K562 (cell line): ENCODE measurements at regions not wholly inside any gene's neighbourhood (a gene's known extent, or its start where the extent isn't known, plus 50 kb on each side); places are given as distances from the start of the nearest gene placed in this dataset.

ENCODE experiments used
- ATAC-seq: fragments of 200-7000 bp; cut with Tn5 transposase; 3 replicates; pipeline ENCODE4 v1.9.1; 2020; ENCODE audit warnings: moderate library complexity
- BruUV-seq: library from RNA; stranded (reverse); fragments of 400-500 nt; replicated peaks from 2 replicates; lab custom pipeline; 2021; lab: Mats Ljungman, UMichigan
- CTCF ChIA-PET: fragments of 300-600 bp; formaldehyde crosslinking; extraction: SDS; loops from one replicate; lab custom pipeline; 2021; ENCODE audit warnings: low intra/inter-chr PET ratio; lab: Yijun Ruan, JAX
- POLR2A ChIA-PET: fragments of 300-600, 350-650 bp; sonication (Branson Sonifier 250); formaldehyde crosslinking; extraction: SDS; loops from one replicate; lab custom pipeline; 2021; ENCODE audit warnings: antibody characterized with exemption, inconsistent platforms; lab: Yijun Ruan, JAX
- DNase-seq, 4 experiments: peaks; one replicate each; pipeline versions ENCODE4 v3.0.0 to v3.0.0-alpha.2; 2011 to 2018; ENCODE audit warnings: low spot score in 3 of 4, mixed read lengths in 3 of 4; ENCODE audit errors: extremely low read depth in 1 of 4
- FAIRE-seq: peaks from 2 replicates; lab custom pipeline; 2011; peaks lifted over from hg19 to GRCh38; lab: Jason Lieb, UNC
- H2AFZ ChIP-seq: 2 replicates; pipeline ENCODE4 v1.6.0; 2011; ENCODE audit warnings: low read depth, low read length, control low read depth, inconsistent platforms
- H3K27ac ChIP-seq: fragments of 200-600 bp; 3 replicates; pipeline ENCODE4 v1.8.0; 2011; ENCODE audit warnings: low read depth, mild to moderate bottlenecking, control low read depth, inconsistent platforms, low read length, moderate library complexity, mixed read lengths; ENCODE audit errors: extremely low read depth
- H3K27me3 ChIP-seq, 2 experiments: fragments of 300-600 bp in 1 of 2; 2 replicates in 1 of 2; 3 replicates in 1 of 2; pipeline versions ENCODE4 v1.6.0 to v1.8.0; 2011; ENCODE audit warnings: inconsistent platforms in 2 of 2, low read length in 2 of 2, mild to moderate bottlenecking in 1 of 2, mixed read lengths in 1 of 2, moderate library complexity in 1 of 2; ENCODE audit not compliant: control insufficient read depth in 2 of 2, insufficient read depth in 2 of 2
- H3K36me3 ChIP-seq: fragments of 300-600 bp; 3 replicates; pipeline ENCODE4 v1.8.0; 2011; ENCODE audit warnings: mild to moderate bottlenecking, low read length, inconsistent platforms; ENCODE audit not compliant: control insufficient read depth, insufficient read depth
- H3K4me1 ChIP-seq, 2 experiments: fragments of 200-600 bp in 1 of 2; replicated peaks in 1 of 2; 2 replicates in 1 of 2; 3 replicates in 1 of 2; pipeline versions ENCODE4 v1.5.1 to v1.8.0; 2011; ENCODE audit warnings: inconsistent platforms in 2 of 2, low read length in 2 of 2, mild to moderate bottlenecking in 1 of 2, mixed read lengths in 1 of 2, moderate library complexity in 1 of 2; ENCODE audit not compliant: control insufficient read depth in 2 of 2, insufficient read depth in 2 of 2
- H3K4me2 ChIP-seq: 2 replicates; pipeline ENCODE4 v1.6.1; 2011; ENCODE audit warnings: low read length, control low read depth, inconsistent platforms, mixed read lengths; ENCODE audit not compliant: insufficient read depth
- H3K4me3 ChIP-seq: fragments of 200-600 bp; sonication (generic), shearing (Covaris generic); 2 replicates; pipeline ENCODE4 v1.5.1; 2016; ENCODE audit warnings: control low read depth, inconsistent platforms
- H3K79me2 ChIP-seq: fragments of 200-600 bp; 3 replicates; pipeline ENCODE4 v1.8.0; 2011; ENCODE audit warnings: low read length, inconsistent platforms; ENCODE audit not compliant: control insufficient read depth, insufficient read depth
- H3K9ac ChIP-seq, 2 experiments: 2 replicates each; pipeline versions ENCODE4 v1.6.0 to v1.6.1; 2011; ENCODE audit warnings: low read depth in 2 of 2, low read length in 2 of 2, control low read depth in 1 of 2, inconsistent platforms in 1 of 2, mild to moderate bottlenecking in 1 of 2, mixed read lengths in 1 of 2; ENCODE audit not compliant: insufficient read depth in 1 of 2
- H3K9me1 ChIP-seq: one replicate; pipeline ENCODE4 v1.6.0; 2011; ENCODE audit warnings: inconsistent platforms, mild to moderate bottlenecking, low read length, moderate library complexity; ENCODE audit not compliant: control insufficient read depth, insufficient read depth
- H3K9me3 ChIP-seq: replicated peaks from 2 replicates; pipeline ENCODE4 v1.5.1; 2011; ENCODE audit warnings: low read depth, low read length, inconsistent platforms; ENCODE audit not compliant: control insufficient read depth, insufficient read depth
- H4K20me1 ChIP-seq: replicated peaks from 2 replicates; pipeline ENCODE4 v1.6.1; 2011; ENCODE audit warnings: low read length, inconsistent platforms, mixed read lengths; ENCODE audit not compliant: control insufficient read depth, insufficient read depth
- CBX5 ChIP-seq: IDR thresholded peaks from 2 replicates; pipeline ENCODE4 v1.6.1; 2014; ENCODE audit warnings: low read depth, borderline replicate concordance
- FUS ChIP-seq: fragments of 200-400 bp; formaldehyde crosslinking; optimal IDR thresholded peaks from 2 replicates; pipeline ENCODE3; 2017; ENCODE audit warnings: low read depth, low read length
- KAT8 ChIP-seq: fragments of 450-650 bp; IDR thresholded peaks from 2 replicates; pipeline ENCODE4 v1.6.1; 2016; ENCODE audit warnings: low read depth, mild to moderate bottlenecking
- SMARCB1 ChIP-seq: IDR thresholded peaks from 2 replicates; pipeline ENCODE4 v1.6.1; 2011; ENCODE audit warnings: improper control_type of control experiment, low read depth; ENCODE audit not compliant: insufficient read length
- TAF1 ChIP-seq: IDR thresholded peaks from 2 replicates; pipeline ENCODE4 v1.6.1; 2011; ENCODE audit warnings: mild to moderate bottlenecking, low read length, moderate library complexity; ENCODE audit not compliant: insufficient read depth, control insufficient read depth, severe bottlenecking; ENCODE audit errors: extremely low read depth
- ZNF347 ChIP-seq: fragments of 450-650 bp; formaldehyde crosslinking; IDR thresholded peaks from 2 replicates; pipeline ENCODE4 v1.4.0; 2020; ENCODE audit warnings: low read depth, mild to moderate bottlenecking, moderate library complexity
- ZNF408 ChIP-seq: fragments of 250-450 bp; sonication (Bioruptor Pico); IDR thresholded peaks from 2 replicates; pipeline ENCODE4 v1.4.0; 2020; ENCODE audit warnings: low read depth, mild to moderate bottlenecking, moderate library complexity
- WGBS: fragments of 100-300 bp; shearing (Covaris generic); methylation state at CpG from one replicate; pipeline ENCODE4 v1.1.6; 2016; ENCODE audit warnings: low coverage, mixed read lengths; ENCODE audit not compliant: insufficient coverage; ENCODE audit errors: missing lambda C conversion rate; 5-methylcytosine and 5-hydroxymethylcytosine counted together
- in situ Hi-C: fragments of 300-500 bp; cut with MboI; formaldehyde crosslinking; loops from 4 replicates; pipeline ENCODE4 v1.15.0; 2018; ENCODE audit warnings: inconsistent platforms, mixed read lengths
- intact Hi-C: fragments of 100-400 bp; cut with micrococcal nuclease; formaldehyde crosslinking; loops from 2 replicates; pipeline ENCODE4 v1.14.2; 2022
- TF ChIP-seq, protein P1 (sequence below): fragments of 450-650 bp; IDR thresholded peaks from one replicate; pipeline ENCODE4 v1.6.1; 2018; ENCODE audit warnings: mild to moderate bottlenecking, moderate library complexity; ENCODE audit not compliant: partially characterized antibody
- TF ChIP-seq, protein P2 (sequence below): fragments of 450-650 bp; formaldehyde crosslinking; IDR thresholded peaks from 2 replicates; pipeline ENCODE4 v1.4.0; 2020; ENCODE audit warnings: mild to moderate bottlenecking, moderate library complexity
- TF ChIP-seq, protein P3 (sequence below): fragments of 250-450 bp; sonication (Bioruptor Pico); IDR thresholded peaks from 2 replicates; pipeline ENCODE4 v1.8.0; 2021; ENCODE audit warnings: moderate library complexity, mild to moderate bottlenecking, inconsistent platforms

DNA sequence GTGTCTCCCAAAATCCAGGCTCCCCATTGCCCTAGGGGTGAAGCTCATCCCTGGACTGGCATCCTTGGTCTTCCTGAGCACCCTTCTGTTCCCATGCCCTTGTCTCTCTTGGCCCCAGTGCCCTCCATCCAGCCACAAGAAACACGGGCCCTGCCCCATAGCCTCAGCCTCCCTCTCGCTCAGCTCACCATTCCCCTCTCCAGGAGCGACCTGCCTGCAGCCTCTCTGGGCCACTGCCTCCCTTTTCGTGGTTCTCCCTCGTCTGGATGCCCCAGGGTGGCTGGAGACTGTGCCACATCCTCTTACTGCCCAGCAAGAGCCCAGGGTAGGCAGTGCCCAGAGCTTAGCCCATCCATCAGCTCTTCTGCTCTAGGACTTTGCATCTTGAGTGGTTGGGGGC, 532.1 kb downstream of the TBC1D22A start:
- intact Hi-C loops = no loop called here

More for the DNA sequence above, 532.1 kb downstream of the TBC1D22A start:
- no peaks in the 10 kb centered on the region for H3K9me3 ChIP-seq
- in situ Hi-C loops = no loop called here
- DNase-seq = no peak
- no peak overlapping the region for H3K4me3 ChIP-seq
- H3K4me1 ChIP-seq = no peaks in the 10 kb centered on the region
- no peaks in the 10 kb centered on the region for H3K9me1 ChIP-seq
- H3K9ac ChIP-seq = no peak overlapping the region
- no peak overlapping the region for H2AFZ ChIP-seq
- FAIRE-seq = no peak
- ChIA-PET CTCF (no interaction called here), POLR2A (interaction anchor here (1.1 kb wide), 1 partner anchor 12 kb away, joined by 3 read pairs; no protein-coding TSS in a partner anchor)
- H3K79me2 ChIP-seq = no peaks in the 10 kb centered on the region
- no peaks in the 10 kb centered on the region; the same call in 1 of the 2 replicates for H4K20me1 ChIP-seq
- no peak for ATAC-seq
- H3K27ac ChIP-seq = no peak overlapping the region
- no peaks in the 10 kb centered on the region for H3K36me3 ChIP-seq
- WGBS = 0% methylated on average over 3 of the region's 5 CpGs
- TF ChIP-seq CBX5 (no peak), ZNF347 (CRISPR knock-in tag) (no peak), ZNF408 (no peak), SMARCB1 (no peak), KAT8 (no peak), TAF1 (no peak), FUS (no peak)
- TF ChIP-seq, protein P1, sequence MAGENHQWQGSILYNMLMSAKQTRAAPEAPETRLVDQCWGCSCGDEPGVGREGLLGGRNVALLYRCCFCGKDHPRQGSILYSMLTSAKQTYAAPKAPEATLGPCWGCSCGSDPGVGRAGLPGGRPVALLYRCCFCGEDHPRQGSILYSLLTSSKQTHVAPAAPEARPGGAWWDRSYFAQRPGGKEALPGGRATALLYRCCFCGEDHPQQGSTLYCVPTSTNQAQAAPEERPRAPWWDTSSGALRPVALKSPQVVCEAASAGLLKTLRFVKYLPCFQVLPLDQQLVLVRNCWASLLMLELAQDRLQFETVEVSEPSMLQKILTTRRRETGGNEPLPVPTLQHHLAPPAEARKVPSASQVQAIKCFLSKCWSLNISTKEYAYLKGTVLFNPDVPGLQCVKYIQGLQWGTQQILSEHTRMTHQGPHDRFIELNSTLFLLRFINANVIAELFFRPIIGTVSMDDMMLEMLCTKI = no peak
- TF ChIP-seq, protein P2, sequence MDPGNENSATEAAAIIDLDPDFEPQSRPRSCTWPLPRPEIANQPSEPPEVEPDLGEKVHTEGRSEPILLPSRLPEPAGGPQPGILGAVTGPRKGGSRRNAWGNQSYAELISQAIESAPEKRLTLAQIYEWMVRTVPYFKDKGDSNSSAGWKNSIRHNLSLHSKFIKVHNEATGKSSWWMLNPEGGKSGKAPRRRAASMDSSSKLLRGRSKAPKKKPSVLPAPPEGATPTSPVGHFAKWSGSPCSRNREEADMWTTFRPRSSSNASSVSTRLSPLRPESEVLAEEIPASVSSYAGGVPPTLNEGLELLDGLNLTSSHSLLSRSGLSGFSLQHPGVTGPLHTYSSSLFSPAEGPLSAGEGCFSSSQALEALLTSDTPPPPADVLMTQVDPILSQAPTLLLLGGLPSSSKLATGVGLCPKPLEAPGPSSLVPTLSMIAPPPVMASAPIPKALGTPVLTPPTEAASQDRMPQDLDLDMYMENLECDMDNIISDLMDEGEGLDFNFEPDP (CRISPR knock-in tag) = no peak
- TF ChIP-seq, protein P3, sequence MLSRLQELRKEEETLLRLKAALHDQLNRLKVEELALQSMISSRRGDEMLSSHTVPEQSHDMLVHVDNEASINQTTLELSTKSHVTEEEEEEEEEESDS = no peak
- BruUV-seq = no TSS peak
- H3K4me2 ChIP-seq = no peak overlapping the region
- H3K27me3 ChIP-seq = peaks cover 6 to 65% of the 10 kb centered on the region in 2 experiments
